ENCODE measurements at regions not wholly inside any gene's neighbourhood (a gene's known extent, or its start where the extent isn't known, plus 50 kb on each side); places are given as distances from the start of the nearest gene placed in this dataset.

- TF ChIP-seq, protein P1, sequence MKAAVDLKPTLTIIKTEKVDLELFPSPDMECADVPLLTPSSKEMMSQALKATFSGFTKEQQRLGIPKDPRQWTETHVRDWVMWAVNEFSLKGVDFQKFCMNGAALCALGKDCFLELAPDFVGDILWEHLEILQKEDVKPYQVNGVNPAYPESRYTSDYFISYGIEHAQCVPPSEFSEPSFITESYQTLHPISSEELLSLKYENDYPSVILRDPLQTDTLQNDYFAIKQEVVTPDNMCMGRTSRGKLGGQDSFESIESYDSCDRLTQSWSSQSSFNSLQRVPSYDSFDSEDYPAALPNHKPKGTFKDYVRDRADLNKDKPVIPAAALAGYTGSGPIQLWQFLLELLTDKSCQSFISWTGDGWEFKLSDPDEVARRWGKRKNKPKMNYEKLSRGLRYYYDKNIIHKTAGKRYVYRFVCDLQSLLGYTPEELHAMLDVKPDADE (IDR thresholded peaks at IDR 0.05) = no peak
- TF ChIP-seq CREB1 (CRISPR knock-in tag; IDR thresholded peaks at IDR 0.05; ENCODE audit: low read depth) (no peak), POLR2AphosphoS5 (IDR thresholded peaks at IDR 0.05; ENCODE audit: low read depth) (no peak), ZNF331 (CRISPR knock-in tag; IDR thresholded peaks at IDR 0.05; ENCODE audit: low read depth) (no peak), ZNF114 (CRISPR knock-in tag; IDR thresholded peaks at IDR 0.05) (no peak), REST (IDR thresholded peaks at IDR 0.05; ENCODE audit: unreplicated experiment) (no peak), NANOG (IDR thresholded peaks at IDR 0.05; ENCODE audit: borderline replicate concordance) (no peak), STAT1 (IDR thresholded peaks at IDR 0.05; ENCODE audit: unreplicated experiment) (no peak), JUNB (IDR thresholded peaks at IDR 0.05; ENCODE audit: unreplicated experiment) (no peak), EZH2 (IDR thresholded peaks at IDR 0.05; ENCODE audit: low read depth, unreplicated experiment) (no peak), EZH2phosphoT487 (IDR thresholded peaks at IDR 0.05; ENCODE audit: unreplicated experiment) (no peak)
- TF ChIP-seq, protein P2, sequence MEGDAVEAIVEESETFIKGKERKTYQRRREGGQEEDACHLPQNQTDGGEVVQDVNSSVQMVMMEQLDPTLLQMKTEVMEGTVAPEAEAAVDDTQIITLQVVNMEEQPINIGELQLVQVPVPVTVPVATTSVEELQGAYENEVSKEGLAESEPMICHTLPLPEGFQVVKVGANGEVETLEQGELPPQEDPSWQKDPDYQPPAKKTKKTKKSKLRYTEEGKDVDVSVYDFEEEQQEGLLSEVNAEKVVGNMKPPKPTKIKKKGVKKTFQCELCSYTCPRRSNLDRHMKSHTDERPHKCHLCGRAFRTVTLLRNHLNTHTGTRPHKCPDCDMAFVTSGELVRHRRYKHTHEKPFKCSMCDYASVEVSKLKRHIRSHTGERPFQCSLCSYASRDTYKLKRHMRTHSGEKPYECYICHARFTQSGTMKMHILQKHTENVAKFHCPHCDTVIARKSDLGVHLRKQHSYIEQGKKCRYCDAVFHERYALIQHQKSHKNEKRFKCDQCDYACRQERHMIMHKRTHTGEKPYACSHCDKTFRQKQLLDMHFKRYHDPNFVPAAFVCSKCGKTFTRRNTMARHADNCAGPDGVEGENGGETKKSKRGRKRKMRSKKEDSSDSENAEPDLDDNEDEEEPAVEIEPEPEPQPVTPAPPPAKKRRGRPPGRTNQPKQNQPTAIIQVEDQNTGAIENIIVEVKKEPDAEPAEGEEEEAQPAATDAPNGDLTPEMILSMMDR (conservative IDR thresholded peaks at IDR 0.05; ENCODE audit: low read depth in 2 of 2) = no peak
Observed at GRCh38 chr20:55390791-55391190, 614.5 kb downstream of the CBLN4 start (continued).

- peaks cover 4% of the 10 kb centered on the region; the same call in 1 of the 2 replicates for H3K36me3 ChIP-seq (ENCODE audit: insufficient read depth)
- ATAC-seq = no peak
- H3K79me2 ChIP-seq (replicated peaks; ENCODE audit: insufficient read depth) = no peaks in the 10 kb centered on the region
- Mint-ChIP-seq H3K27me3 (ENCODE audit: insufficient read depth, low read depth, poor library complexity) (peaks cover 2% of the 10 kb centered on the region), H3K27ac (no peak overlapping the region), H3K9me3 (peaks cover 97% of the 10 kb centered on the region), H3K4me3 (no peak overlapping the region), H3K4me1 (no peaks in the 10 kb centered on the region), H3K36me3 (ENCODE audit: low read depth) (peaks cover 29% of the 10 kb centered on the region; the same call in 2 of the 3 replicates)
- TF ChIP-seq, protein P1 (IDR thresholded peaks at IDR 0.05) = no peak
- TF ChIP-seq, protein P3, sequence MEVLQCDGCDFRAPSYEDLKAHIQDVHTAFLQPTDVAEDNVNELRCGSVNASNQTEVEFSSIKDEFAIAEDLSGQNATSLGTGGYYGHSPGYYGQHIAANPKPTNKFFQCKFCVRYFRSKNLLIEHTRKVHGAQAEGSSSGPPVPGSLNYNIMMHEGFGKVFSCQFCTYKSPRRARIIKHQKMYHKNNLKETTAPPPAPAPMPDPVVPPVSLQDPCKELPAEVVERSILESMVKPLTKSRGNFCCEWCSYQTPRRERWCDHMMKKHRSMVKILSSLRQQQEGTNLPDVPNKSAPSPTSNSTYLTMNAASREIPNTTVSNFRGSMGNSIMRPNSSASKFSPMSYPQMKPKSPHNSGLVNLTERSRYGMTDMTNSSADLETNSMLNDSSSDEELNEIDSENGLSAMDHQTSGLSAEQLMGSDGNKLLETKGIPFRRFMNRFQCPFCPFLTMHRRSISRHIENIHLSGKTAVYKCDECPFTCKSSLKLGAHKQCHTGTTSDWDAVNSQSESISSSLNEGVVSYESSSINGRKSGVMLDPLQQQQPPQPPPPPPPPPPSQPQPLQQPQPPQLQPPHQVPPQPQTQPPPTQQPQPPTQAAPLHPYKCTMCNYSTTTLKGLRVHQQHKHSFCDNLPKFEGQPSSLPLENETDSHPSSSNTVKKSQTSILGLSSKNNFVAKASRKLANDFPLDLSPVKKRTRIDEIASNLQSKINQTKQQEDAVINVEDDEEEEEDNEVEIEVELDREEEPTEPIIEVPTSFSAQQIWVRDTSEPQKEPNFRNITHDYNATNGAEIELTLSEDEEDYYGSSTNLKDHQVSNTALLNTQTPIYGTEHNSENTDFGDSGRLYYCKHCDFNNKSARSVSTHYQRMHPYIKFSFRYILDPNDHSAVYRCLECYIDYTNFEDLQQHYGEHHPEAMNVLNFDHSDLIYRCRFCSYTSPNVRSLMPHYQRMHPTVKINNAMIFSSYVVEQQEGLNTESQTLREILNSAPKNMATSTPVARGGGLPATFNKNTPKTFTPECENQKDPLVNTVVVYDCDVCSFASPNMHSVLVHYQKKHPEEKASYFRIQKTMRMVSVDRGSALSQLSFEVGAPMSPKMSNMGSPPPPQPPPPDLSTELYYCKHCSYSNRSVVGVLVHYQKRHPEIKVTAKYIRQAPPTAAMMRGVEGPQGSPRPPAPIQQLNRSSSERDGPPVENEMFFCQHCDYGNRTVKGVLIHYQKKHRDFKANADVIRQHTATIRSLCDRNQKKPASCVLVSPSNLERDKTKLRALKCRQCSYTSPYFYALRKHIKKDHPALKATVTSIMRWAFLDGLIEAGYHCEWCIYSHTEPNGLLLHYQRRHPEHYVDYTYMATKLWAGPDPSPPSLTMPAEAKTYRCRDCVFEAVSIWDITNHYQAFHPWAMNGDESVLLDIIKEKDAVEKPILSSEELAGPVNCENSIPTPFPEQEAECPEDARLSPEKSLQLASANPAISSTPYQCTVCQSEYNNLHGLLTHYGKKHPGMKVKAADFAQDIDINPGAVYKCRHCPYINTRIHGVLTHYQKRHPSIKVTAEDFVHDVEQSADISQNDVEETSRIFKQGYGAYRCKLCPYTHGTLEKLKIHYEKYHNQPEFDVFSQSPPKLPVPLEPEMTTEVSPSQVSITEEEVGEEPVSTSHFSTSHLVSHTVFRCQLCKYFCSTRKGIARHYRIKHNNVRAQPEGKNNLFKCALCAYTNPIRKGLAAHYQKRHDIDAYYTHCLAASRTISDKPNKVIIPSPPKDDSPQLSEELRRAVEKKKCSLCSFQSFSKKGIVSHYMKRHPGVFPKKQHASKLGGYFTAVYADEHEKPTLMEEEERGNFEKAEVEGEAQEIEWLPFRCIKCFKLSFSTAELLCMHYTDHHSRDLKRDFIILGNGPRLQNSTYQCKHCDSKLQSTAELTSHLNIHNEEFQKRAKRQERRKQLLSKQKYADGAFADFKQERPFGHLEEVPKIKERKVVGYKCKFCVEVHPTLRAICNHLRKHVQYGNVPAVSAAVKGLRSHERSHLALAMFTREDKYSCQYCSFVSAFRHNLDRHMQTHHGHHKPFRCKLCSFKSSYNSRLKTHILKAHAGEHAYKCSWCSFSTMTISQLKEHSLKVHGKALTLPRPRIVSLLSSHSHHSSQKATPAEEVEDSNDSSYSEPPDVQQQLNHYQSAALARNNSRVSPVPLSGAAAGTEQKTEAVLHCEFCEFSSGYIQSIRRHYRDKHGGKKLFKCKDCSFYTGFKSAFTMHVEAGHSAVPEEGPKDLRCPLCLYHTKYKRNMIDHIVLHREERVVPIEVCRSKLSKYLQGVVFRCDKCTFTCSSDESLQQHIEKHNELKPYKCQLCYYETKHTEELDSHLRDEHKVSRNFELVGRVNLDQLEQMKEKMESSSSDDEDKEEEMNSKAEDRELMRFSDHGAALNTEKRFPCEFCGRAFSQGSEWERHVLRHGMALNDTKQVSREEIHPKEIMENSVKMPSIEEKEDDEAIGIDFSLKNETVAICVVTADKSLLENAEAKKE (CRISPR knock-in tag; IDR thresholded peaks at IDR 0.05) = no peak
- H2AFZ ChIP-seq = no peak overlapping the region
- H3K9me2 ChIP-seq (ENCODE audit: insufficient read depth) = no peaks in the 10 kb centered on the region
- no peaks in the 10 kb centered on the region for H3F3A ChIP-seq (replicated peaks; ENCODE audit: low read depth)
- H3K27ac ChIP-seq (ENCODE audit: low read depth) = no peak overlapping the region
- H4K20me1 ChIP-seq (replicated peaks; ENCODE audit: insufficient read depth) = no peaks in the 10 kb centered on the region
- H3K4me3 ChIP-seq = no peak overlapping the region
- no peak for DNase-seq (ENCODE audit: low spot score)
- no peaks in the 10 kb centered on the region for H3K27me3 ChIP-seq (ENCODE audit: insufficient read depth)
- H3K4me1 ChIP-seq (ENCODE audit: insufficient read depth) = no peaks in the 10 kb centered on the region
- no peak overlapping the region for H3K4me2 ChIP-seq
Observed at GRCh38 chr20:55386686-55387085, 618.6 kb downstream of the CBLN4 start.

All from GM23338 (cell line).